Endothelial cell of umbilical vein (primary cell): ENCODE measurements at regions not wholly inside any gene's neighbourhood (a gene's known extent, or its start where the extent isn't known, plus 50 kb on each side); places are given as distances from the start of the nearest gene placed in this dataset.

Source experiments
- CTCF ChIP-seq, 2 donors: IDR thresholded peaks; 1 replicate in 1 of 2; 2 replicates in 1 of 2; pipeline ENCODE4 v1.5.1; 2011; ENCODE audit warnings: low read length in 2 of 2, mild to moderate bottlenecking in 2 of 2, moderate library complexity in 2 of 2, control low read depth in 1 of 2, inconsistent platforms in 1 of 2, low read depth in 1 of 2; ENCODE audit not compliant: insufficient read depth in 1 of 2; ENCODE audit errors: extremely low read depth in 1 of 2
- EZH2 ChIP-seq: IDR thresholded peaks from 2 replicates; pipeline ENCODE4 v1.6.1; 2012; ENCODE audit warnings: borderline replicate concordance, low read depth, mild to moderate bottlenecking, moderate library complexity, low read length, inconsistent platforms; ENCODE audit not compliant: severe bottlenecking
- JUN ChIP-seq: IDR thresholded peaks from 2 replicates; pipeline ENCODE4 v1.6.1; 2011; ENCODE audit warnings: borderline replicate concordance, low read depth; ENCODE audit not compliant: insufficient read length, insufficient read depth
- MYC ChIP-seq: IDR thresholded peaks from one replicate; pipeline ENCODE4 v1.6.1; 2011; ENCODE audit warnings: mild to moderate bottlenecking, low read depth, low read length
- POLR2A ChIP-seq: IDR thresholded peaks from 2 replicates; pipeline ENCODE4 v1.6.1; 2012; ENCODE audit warnings: low read depth, mild to moderate bottlenecking, control low read depth, low read length
- POLR2AphosphoS5 ChIP-seq: IDR thresholded peaks from 2 replicates; pipeline ENCODE4 v1.6.1; 2012; ENCODE audit warnings: low read depth, mild to moderate bottlenecking, control low read depth, low read length, moderate library complexity; ENCODE audit not compliant: insufficient read depth

GRCh38 chr10:57367412-57367811 is 900.3 kb downstream of the IPMK start:
- TF ChIP-seq EZH2 (no peak), CTCF (IDR thresholded peaks at IDR 0.05; ENCODE audit: extremely low read depth in 1 of 2, insufficient read depth in 1 of 2, low read depth in 1 of 2, low read length in 2 of 2) (no peak), JUN (no peak), POLR2A (no peak), POLR2AphosphoS5 (no peak), MYC (no peak)
